Spleen (tissue), 7 donors: ENCODE measurements at regions not wholly inside any gene's neighbourhood (a gene's known extent, or its start where the extent isn't known, plus 50 kb on each side); places are given as distances from the start of the nearest gene placed in this dataset.

Source experiments
- CTCF ChIP-seq, 11 experiments: fragments of 200-600 bp in 7 of 11; fragments of 450-650 bp in 4 of 11; sonication (generic) in 4 of 11; IDR thresholded peaks in 8 of 11; conservative IDR thresholded peaks in 3 of 11; 1 replicate in 7 of 11; 2 replicates in 4 of 11; pipeline versions ENCODE4 v1.4.0 to v1.8.0; 2016 to 2021; ENCODE audit warnings: antibody characterized with exemption in 11 of 11, inconsistent platforms in 4 of 11, mild to moderate bottlenecking in 1 of 11
- POLR2A ChIP-seq, 3 donors: fragments of 450-650 bp; IDR thresholded peaks; one replicate each; pipeline ENCODE4 v1.5.1; 2017; ENCODE audit warnings: antibody characterized with exemption in 3 of 3, mild to moderate bottlenecking in 1 of 3
- donor health status: DM: no; HTN: no; CAD: no; lungs with moderate emphysema.
- donor health status: DM: no; HTN: no; CAD: no.
- donor health status: DM: no; HTN: no; CAD: no.

GRCh38 chr1:228650946-228651345 lies 84.3 kb upstream of the RHOU start:
- TF ChIP-seq CTCF (IDR thresholded peaks at IDR 0.05 in 8 of 11, conservative IDR thresholded peaks at IDR 0.05 in 3 of 11) (no peak), POLR2A (IDR thresholded peaks at IDR 0.05) (no peak)
